ENCODE measurements at regions not wholly inside any gene's neighbourhood (a gene's known extent, or its start where the extent isn't known, plus 50 kb on each side); places are given as distances from the start of the nearest gene placed in this dataset.

- no peaks in the 10 kb centered on the region for H3K27me3 ChIP-seq (ENCODE audit: control insufficient read depth in 3 of 3, insufficient read depth in 3 of 3, low read length in 2 of 3)
- ATAC-seq (ENCODE audit: insufficient read depth, low FRiP score) (no peak), DNase-seq (peak in 1 of 3 donors; percentile 1)
- H3K9ac ChIP-seq (ENCODE audit: insufficient read depth in 1 of 2, low read length in 2 of 2) = no peak overlapping the region
- H3K27ac ChIP-seq (ENCODE audit: low read depth in 1 of 2, low read length in 1 of 2) = no peak overlapping the region
- H3K9me3 ChIP-seq (ENCODE audit: control insufficient read depth in 4 of 4, insufficient read depth in 3 of 4, low read length in 3 of 4) = no peaks in the 10 kb centered on the region
- WGBS, 2 donors = 88 to 91% methylated on average over 1 of the region's 1 CpG
- H3K4me3 ChIP-seq = no peak overlapping the region
- H3K36me3 ChIP-seq (ENCODE audit: control insufficient read depth in 4 of 4, insufficient read depth in 4 of 4, low read length in 4 of 4) = no peaks in the 10 kb centered on the region
- H3K4me1 ChIP-seq (ENCODE audit: control insufficient read depth in 5 of 5, insufficient read depth in 5 of 5, low read length in 5 of 5) = peaks cover 0 to 25% (median 0%) of the 10 kb centered on the region in 5 donors
- TF ChIP-seq CTCF (IDR thresholded peaks at IDR 0.05; ENCODE audit: control extremely low read depth, extremely low read depth) = no peak
Measured at GRCh38 chr3:26558257-26558656, 64.3 kb upstream of the LRRC3B start.

- Histone ChIP-seq H3K9me3 (ENCODE audit: control insufficient read depth in 4 of 4, insufficient read depth in 3 of 4, low read length in 3 of 4) (no peaks in the 10 kb centered on the region), H3K36me3 (ENCODE audit: control insufficient read depth in 4 of 4, insufficient read depth in 4 of 4, low read length in 4 of 4) (no peaks in the 10 kb centered on the region), H3K4me3 (no peak overlapping the region), H3K9ac (ENCODE audit: insufficient read depth in 1 of 2, low read length in 2 of 2) (no peak overlapping the region), H3K4me1 (ENCODE audit: control insufficient read depth in 5 of 5, insufficient read depth in 5 of 5, low read length in 5 of 5) (peaks cover 0 to 25% (median 0%) of the 10 kb centered on the region in 5 donors), H3K27me3 (ENCODE audit: control insufficient read depth in 3 of 3, insufficient read depth in 3 of 3, low read length in 2 of 3) (no peaks in the 10 kb centered on the region), H3K27ac (ENCODE audit: low read depth in 1 of 2, low read length in 1 of 2) (no peak overlapping the region)
- peak; percentile 54 to 86 (median 86) for DNase-seq
- 82 to 86% methylated on average over 3 of the region's 3 CpGs for WGBS, 2 donors
- no peak for ATAC-seq (ENCODE audit: insufficient read depth, low FRiP score)
- TF ChIP-seq CTCF (IDR thresholded peaks at IDR 0.05; ENCODE audit: control extremely low read depth, extremely low read depth) = no peak
Measured at GRCh38 chr3:26559227-26559626, 63.3 kb upstream of the LRRC3B start.

GRCh38 chr3:26560081-26560480 is 62.5 kb upstream of the LRRC3B start:
- no peak overlapping the region for H3K27ac ChIP-seq (ENCODE audit: low read depth in 1 of 2, low read length in 1 of 2)
- no peak for TF ChIP-seq CTCF (IDR thresholded peaks at IDR 0.05; ENCODE audit: control extremely low read depth, extremely low read depth)
- no peaks in the 10 kb centered on the region for H3K9me3 ChIP-seq (ENCODE audit: control insufficient read depth in 4 of 4, insufficient read depth in 3 of 4, low read length in 3 of 4)
- no peaks in the 10 kb centered on the region for H3K36me3 ChIP-seq (ENCODE audit: control insufficient read depth in 4 of 4, insufficient read depth in 4 of 4, low read length in 4 of 4)
- H3K9ac ChIP-seq (ENCODE audit: insufficient read depth in 1 of 2, low read length in 2 of 2) = no peak overlapping the region
- peak in 2 of 3 donors; percentile 3 to 8 for DNase-seq
- H3K4me3 ChIP-seq = no peak overlapping the region
- no peaks in the 10 kb centered on the region for H3K27me3 ChIP-seq (ENCODE audit: control insufficient read depth in 3 of 3, insufficient read depth in 3 of 3, low read length in 2 of 3)
- no peak for ATAC-seq (ENCODE audit: insufficient read depth, low FRiP score)
- peaks cover 0 to 25% (median 0%) of the 10 kb centered on the region in 5 donors for H3K4me1 ChIP-seq (ENCODE audit: control insufficient read depth in 5 of 5, insufficient read depth in 5 of 5, low read length in 5 of 5)
- WGBS, 2 donors = 70 to 73% methylated on average over 1 of the region's 1 CpG
